ENCODE measurements at regions not wholly inside any gene's neighbourhood (a gene's known extent, or its start where the extent isn't known, plus 50 kb on each side); places are given as distances from the start of the nearest gene placed in this dataset.
"Not testable (repeated sequence)": the region's sequence is repeated elsewhere in the genome, so short reads cannot be mapped to it uniquely, and the experiment has no call there.

- DNase-seq (ENCODE audit: low read depth), result no peak
Measured at GRCh38 chr1:67482733-67483482, 52.7 kb upstream of the SERBP1 start.

- DNase-seq (ENCODE audit: low read depth), result no peak
Measured at GRCh38 chr1:67484492-67484891, 54.3 kb upstream of the SERBP1 start.

- no peak for DNase-seq (ENCODE audit: low read depth)
Measured at GRCh38 chr1:67485046-67485811, 55.0 kb upstream of the SERBP1 start.

GRCh38 chr1:67489643-67490042 is 59.4 kb upstream of the SERBP1 start:
- peak; percentile 13 for DNase-seq (ENCODE audit: low read depth)

- DNase-seq (ENCODE audit: low read depth), result no peak
Measured at GRCh38 chr1:67491280-67491679, 61.1 kb upstream of the SERBP1 start.

- no peak for DNase-seq (ENCODE audit: low read depth)
Measured at GRCh38 chr1:67493148-67493547, 62.9 kb upstream of the SERBP1 start.

- DNase-seq (ENCODE audit: low read depth), result no peak
Measured at GRCh38 chr1:67495327-67495726, 65.1 kb upstream of the SERBP1 start.

- no peak for DNase-seq (ENCODE audit: low read depth)
Measured at GRCh38 chr1:67496329-67496728, 66.1 kb upstream of the SERBP1 start.

GRCh38 chr1:67500413-67500959 is 70.3 kb upstream of the SERBP1 start:
- peak; percentile 35 for DNase-seq (ENCODE audit: low read depth)

GRCh38 chr1:67503974-67504373 is 73.8 kb upstream of the SERBP1 start:
- DNase-seq (ENCODE audit: low read depth), result no peak

- DNase-seq (ENCODE audit: low read depth), result not testable (repeated sequence)
Measured at GRCh38 chr1:67513392-67514294, 83.4 kb upstream of the SERBP1 start.

- no peak for DNase-seq (ENCODE audit: low read depth)
Measured at GRCh38 chr1:67514300-67514699, 84.1 kb upstream of the SERBP1 start.

- no peak for DNase-seq (ENCODE audit: low read depth)
Measured at GRCh38 chr1:67514786-67515185, 84.6 kb upstream of the SERBP1 start.

GRCh38 chr1:67515324-67516080 is 85.3 kb upstream of the SERBP1 start:
- no peak for DNase-seq (ENCODE audit: low read depth)

GRCh38 chr1:67517046-67517445 is 86.8 kb upstream of the SERBP1 start:
- no peak for DNase-seq (ENCODE audit: low read depth)

GRCh38 chr1:67522001-67522441 is 91.8 kb upstream of the SERBP1 start:
- DNase-seq (ENCODE audit: low read depth), result no peak

- DNase-seq (ENCODE audit: low read depth), result no peak
Measured at GRCh38 chr1:67522793-67523192, 92.6 kb upstream of the SERBP1 start.

GRCh38 chr1:67524143-67525052 is 94.2 kb upstream of the SERBP1 start:
- no peak for DNase-seq (ENCODE audit: low read depth)

GRCh38 chr1:67525053-67525760 is 95.0 kb upstream of the SERBP1 start:
- DNase-seq (ENCODE audit: low read depth), result no peak

GRCh38 chr1:67528141-67528540 is 97.9 kb upstream of the SERBP1 start:
- no peak for DNase-seq (ENCODE audit: low read depth)

Data from non-pigmented ciliary epithelial cell (primary cell).